ENCODE measurements at regions not wholly inside any gene's neighbourhood (a gene's known extent, or its start where the extent isn't known, plus 50 kb on each side); places are given as distances from the start of the nearest gene placed in this dataset.
"Not testable (repeated sequence)": the region's sequence is repeated elsewhere in the genome, so short reads cannot be mapped to it uniquely, and the experiment has no call there.

DNA sequence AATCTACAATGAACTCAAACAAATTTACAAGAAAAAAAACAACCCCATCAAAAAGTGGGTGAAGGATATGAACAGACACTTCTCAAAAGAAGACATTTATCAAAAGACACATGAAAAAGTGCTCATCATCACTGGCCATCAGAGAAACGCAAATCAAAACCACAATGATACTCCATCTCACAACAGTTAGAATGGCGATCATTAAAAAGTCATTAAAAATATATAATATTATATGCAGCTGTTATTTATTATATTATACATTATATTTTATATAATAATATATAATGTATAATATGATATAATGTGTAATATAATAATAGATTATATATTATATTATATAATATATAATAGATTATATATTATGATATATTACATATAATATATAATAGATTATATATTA, 1194.1 kb upstream of the SLC39A10 start:
- DNase-seq, result not testable (repeated sequence)

DNA sequence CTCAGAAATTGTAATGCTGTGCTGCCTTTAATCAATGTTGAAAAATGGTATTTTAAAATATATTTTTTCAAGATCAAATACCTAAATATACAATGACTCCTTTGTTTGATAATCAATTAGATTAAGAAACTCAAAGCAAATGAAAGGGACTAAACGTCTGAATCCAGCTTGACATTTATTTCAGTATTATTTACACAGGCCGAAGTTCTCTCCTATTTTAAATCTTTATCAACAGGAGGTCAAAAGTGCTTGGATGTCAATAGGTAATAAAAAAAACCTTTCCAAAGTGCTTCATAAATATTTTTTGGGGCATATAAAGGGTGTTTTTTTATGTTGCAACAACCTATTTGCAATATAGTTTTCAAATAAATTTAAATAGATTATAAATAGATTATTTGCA, 1201.7 kb upstream of the SLC39A10 start:
- DNase-seq, result no peak

DNA sequence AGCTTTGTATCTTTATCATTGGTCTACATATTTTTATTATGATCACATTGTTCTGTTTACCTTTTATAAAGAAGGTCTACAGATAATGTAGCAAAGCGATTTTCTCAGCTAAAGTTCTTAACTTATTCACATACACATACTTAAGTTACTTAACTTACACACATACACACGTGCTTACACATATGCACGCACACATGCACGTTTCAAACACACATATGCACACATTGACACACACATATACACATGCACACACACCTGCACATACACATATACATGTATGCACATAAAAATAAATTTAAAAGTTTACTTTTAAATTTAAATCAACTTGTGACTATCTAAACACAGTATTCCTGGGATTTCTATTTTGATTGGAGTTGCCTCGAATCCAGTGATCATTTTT, 1204.5 kb upstream of the SLC39A10 start:
- DNase-seq, result no peak

DNA sequence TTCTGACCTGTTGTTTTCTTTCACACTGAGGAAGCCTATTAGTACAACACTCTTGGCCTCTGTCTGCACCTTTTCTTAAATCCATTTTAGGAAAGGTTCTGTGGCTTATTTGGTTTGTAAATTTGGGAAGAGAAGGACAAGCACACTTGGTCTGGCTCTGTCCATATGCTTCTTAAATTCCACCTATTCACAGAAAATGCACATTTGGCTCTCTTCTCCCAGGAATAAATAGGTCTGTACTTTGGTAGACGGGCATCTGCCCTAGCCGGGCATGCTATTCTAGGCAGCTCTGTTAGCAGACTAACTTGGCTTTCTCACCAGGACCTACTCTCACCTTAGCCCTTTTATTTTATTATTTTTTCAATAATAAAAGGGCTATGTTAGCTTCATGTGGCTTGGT, 1211.8 kb upstream of the SLC39A10 start:
- no peak for DNase-seq

DNA sequence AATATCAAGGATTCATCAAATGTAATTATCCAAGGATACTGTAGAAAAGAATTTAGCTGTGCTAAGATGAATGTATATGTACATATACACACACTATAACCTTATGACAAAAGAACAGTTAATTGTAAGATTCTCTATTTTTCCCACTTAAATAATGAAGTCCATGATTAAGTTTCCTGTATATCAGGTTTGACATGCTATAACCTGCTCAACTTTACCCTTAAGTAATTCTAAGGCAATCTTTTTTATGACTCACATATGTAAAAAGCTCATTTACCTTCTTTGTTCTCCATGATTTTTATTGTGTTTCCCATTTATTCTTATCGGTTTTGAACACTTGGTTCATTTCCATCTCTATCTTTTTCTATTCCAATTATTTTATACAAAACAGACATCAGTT, 1213.1 kb upstream of the SLC39A10 start:
- no peak for DNase-seq

DNA sequence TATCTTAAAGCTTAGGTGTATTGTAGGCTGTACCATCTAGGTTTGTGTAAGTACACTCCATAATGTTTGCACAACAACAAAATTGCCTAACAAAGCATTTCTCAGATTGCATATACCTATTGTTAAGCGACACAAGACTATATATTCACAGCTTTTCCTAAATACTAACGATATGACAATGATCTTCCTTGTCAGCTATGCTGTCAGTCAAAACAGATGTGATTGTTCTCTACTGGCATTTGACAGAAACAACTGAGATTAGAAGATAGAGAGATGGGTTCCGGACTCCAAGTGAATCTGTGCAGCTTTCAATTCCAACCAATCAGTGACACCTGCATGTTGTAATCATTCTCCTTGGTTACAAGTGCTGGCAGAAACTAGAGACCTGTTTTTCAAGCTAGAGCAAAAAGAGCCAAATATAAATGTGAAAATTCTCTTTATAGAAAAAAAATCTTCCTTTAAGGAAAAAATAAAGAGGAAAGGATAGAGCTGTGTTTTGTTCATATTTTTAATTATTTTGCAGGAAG, 1232.3 kb upstream of the SLC39A10 start:
- DNase-seq, result no peak

DNA sequence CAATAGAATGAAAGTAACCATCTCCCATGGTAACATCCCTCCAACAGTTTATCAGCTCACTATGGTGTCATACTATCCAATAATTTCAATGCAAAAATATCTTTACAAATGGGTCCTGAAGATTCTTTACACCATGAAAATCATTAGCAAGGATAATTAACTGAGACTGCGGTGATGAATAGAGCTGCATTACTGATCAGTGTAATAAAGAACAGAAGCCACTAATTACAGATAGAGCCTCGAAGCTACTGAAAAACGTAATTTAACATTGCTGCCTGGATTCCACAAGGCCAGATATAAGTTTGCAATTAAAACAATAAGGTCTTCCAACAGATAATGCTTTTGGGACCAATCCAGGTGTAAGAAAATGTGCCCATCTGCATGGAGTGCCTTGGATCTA, 1245.8 kb upstream of the SLC39A10 start:
- DNase-seq, result no peak

DNA sequence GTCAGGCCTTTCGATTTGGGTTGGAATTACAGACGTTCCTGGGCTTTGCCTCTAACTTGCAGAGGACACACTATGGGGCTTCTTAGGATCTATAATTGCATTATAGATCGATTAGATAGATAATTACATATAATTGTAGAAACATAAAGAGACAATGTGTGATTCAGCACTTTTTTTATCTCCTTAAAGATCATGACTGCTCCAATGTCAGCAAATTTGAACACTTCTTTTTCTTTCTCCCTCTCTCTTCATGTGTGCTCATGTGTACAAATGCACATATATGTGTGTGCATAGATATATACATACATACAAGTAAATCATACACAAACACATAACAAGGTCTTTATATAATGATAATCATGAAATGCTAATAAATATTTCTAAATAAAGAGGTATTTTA, 1261.2 kb upstream of the SLC39A10 start:
- DNase-seq, result no peak

DNA sequence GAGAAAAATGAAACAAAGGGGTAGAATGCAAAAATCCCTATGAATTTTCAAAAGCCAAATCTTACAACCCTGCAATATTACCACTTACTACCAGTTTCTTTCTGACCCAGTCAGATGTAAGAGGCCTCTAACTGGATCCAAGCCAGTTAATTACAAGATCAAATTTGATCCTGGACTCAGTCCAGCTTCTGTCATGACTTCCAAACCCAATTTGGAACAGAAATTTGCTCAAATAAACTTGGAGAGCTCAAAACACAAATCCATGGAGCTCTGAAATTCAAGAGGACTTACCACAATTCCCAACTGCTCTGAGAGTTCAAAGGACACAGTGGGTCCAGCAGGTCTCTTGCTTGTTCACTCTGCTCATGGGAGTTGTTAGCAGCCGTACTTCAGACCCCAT, 1271.7 kb upstream of the SLC39A10 start:
- DNase-seq, result no peak

DNA sequence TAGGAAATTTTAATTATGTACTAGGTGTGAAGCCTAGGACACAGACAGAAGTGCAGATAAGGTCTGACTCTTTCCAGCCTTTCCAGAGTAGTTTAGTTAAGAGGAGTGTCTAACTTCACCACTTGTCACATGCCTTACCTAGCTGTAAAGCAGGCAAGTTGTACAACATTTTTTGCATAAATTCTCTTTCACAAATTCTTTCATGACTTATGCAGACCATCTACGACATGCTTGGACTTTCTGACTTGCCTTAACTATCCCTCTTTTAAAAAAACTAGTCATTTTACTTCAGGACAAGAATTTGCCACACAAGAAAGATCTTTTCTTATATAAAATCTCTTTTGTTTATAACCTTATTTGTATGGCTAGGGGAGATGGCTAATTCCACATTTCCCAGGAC, 1273.6 kb upstream of the SLC39A10 start:
- no peak for DNase-seq

DNA sequence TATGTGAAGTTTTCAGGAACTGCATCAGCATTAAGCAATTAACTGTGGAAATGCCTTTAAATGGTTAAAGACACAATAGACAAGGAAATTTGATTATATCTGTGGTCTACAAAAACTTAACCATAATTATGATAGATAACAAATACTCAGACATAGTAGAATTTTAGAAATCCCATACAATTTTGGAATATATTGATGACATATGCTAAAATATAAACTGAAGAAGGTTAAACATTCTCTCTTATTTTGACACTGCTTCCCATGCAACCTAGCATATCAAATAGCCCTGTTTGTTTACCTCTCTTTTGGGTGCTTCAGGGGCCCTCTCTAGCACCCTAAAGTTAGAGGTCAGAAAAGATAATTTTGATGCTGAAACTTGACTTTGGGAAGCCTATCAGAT, 1274.8 kb upstream of the SLC39A10 start:
- no peak for DNase-seq

DNA sequence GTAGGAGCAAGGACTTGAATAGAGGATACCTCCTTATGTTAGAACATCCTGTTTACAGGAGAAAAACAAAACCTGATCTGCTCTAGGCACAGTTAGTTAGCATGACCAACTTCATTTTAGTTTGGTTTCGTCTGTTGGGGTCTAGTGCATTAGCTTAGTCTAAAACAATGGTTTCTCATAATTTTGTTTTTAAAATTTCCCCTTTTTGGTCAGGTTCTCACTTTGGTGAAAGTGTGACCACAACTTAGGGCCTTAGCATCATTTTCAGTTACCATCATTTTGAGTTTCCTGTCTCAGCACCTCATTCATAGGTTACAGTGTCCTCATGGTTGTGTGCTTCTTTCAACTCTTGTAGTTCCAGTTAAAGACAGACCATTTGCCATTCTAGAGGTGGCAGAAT, 1277.0 kb upstream of the SLC39A10 start:
- DNase-seq, result no peak

DNA sequence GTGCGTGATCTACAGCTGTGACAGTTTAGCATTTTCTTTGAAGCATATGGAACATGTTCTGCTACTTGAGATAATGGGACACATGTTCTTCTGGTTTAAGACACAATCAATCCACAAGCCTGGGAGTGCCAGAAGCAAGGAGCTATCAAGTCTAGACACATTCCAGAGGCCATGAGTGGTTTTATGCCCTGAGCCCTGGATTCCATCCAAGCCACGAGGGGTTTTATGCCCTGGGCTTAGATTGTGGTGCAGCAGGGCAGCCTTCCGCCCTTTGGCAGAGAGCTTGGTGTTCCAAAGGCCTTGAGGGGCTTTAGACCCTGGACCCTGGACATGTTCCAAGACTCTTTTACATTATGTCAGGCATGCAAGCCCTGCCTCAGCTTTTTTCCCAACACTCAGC, 1289.6 kb upstream of the SLC39A10 start:
- not testable (repeated sequence) for DNase-seq

DNA sequence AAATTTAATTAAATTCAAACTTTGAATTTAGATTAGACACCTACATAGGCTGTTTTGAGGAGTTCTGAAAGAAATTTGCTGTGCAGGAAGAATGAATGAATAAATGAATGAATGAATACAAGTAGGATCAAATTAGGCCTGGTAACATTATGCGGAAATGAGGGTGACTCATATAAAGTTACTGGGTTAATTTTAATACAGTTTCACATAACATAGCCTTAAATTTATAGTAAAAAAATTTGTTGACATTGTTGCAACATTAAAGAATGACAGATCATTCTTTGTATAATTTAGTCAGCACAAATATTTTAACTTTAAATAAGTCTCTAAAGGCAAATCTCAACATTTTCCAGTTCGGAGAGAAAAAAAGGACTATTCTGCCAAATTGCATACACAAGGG, 1293.1 kb upstream of the SLC39A10 start:
- DNase-seq, result no peak

DNA sequence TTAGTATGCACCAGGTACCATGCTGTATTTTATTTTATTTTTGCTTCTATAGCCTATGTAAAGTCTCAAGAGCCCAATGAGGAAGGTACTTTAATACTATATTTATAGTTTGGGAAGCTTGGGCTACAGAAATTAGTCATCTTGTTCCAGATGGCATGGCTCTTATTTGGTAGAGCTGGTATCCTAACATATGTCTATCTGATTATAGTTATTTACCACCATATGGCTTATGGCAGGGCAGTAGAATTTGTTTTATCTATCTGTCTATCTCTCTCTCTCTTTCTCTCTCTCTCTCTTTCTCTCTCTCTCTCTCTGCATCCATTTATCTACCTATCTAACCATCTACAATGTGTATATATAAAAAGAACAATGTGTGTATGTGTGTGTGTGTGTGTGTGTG, 1293.7 kb upstream of the SLC39A10 start:
- no peak for DNase-seq

DNA sequence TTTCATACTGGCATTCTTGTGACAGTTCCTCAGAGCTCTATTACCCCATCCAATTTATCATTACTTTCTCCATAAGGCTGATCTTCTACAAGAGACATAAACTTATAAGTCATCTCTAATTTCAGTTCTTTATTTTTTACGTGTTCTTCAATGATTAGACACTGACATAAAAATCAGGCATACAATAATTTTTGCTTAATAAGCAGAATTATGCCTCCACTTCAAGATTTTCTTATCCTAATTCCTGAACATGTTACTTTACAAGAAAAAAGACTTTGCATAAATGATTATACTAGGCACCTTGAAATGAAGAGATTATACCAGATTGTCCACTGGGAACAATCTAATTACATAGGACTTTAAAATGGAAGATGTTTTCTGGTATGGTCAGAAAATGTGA, 1304.5 kb upstream of the SLC39A10 start:
- DNase-seq, result no peak

DNA sequence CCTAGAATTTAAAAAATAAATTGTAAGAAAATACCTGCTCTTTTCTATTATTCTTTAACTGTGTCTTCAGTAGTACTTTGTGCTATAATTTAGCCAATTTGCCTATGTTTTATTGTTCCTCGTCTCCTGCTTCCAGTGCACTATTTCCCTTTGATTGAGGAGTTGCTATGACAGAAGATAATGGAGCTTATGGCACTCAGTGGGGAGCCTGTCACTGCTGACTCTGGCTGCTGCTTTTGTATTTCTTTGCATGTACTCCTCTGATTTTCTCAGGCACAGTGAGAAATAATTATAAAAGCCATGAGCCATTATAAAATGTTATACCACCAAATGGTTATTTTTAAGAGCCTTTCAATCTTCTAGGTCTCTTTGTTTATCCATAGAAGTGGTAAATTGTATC, 1310.8 kb upstream of the SLC39A10 start:
- DNase-seq, result no peak

DNA sequence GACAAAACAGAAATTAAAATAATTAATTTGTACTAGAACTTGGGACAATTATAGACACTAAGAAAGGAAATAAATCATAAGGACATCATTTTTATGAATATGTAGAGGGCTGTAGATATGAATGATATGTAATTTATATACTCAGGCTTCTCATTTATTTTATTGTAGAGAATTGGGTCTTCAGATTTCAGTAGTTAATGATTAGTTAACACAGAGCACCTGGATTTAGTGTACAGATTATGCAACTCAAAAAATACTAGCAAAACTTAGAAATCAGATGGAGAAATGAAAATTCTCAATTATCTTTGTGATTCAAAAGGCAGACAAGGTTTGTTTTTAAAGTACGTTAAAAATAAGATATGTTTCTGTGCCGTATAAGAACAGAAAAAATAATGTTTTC, 1311.7 kb upstream of the SLC39A10 start:
- DNase-seq, result no peak

DNA sequence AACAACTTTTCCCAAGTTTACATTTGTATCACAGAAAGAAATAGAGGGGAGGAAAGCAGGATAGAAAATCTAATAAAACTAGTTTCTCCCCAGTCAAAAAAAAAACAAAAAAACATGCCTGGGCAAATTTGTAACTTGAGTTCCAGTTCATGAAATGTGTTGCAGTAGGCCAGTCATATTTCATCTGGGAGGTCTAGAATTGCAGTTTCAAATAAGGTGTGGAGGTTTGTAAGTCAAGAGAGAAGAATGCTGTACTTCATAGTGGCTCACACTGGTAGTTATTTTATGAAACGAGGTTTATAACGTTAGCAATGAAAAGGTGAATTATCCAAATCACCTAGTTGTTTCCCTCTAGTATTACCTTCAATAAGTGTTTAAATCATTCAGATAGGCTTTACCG, 1313.9 kb upstream of the SLC39A10 start:
- DNase-seq, result no peak

DNA sequence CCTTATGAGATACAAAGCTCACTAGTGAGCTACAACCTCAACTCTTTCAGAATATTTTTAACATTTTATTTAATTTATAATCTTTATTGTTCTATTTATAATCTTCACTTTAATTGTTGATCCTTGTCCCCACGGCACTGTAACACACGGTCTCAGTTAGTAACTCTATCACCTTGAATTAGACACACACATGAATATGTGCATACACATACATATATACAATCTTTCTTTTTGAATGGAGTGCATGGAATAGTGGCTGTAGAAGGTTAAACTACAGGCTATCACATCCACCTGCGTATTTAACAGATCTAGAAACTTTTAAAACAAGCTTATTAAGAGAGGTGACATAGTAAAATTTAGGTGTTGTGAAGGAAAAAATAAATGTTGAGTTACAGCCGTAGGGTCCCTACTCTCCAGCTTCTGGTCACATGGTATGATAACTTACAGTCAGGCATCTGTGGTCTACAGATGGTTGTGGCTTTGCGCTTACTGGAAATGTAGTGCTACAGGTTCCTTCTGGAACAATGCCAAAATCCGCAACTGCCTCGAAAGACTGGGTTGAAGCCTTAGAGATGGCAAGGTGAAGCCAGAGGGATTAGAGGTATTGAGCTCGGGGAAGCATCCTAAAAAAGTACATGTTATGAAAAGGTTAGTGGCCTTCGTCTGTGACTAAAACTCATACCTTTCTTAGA, 1324.1 kb upstream of the SLC39A10 start:
- DNase-seq, result no peak

DNA sequence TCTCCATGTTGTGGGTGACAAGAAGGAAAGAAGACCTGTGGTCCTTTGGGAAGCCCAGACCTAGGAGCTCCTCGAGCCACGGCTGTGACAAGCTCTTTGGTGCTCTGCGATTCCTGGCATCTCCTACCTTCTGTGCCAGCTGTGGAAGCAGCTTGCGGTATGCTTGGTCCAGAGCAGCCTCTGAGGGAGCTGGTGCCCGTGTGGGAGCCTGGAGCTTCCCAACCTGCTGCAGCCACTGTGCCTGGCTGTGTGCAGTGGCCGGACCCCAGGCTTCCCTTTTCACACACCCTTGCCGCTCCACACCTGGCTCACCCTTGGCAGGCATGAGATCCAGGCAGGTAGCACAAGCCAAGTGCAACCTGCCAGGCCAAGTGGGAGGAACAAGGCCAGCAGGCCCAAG, 1328.6 kb upstream of the SLC39A10 start:
- DNase-seq, result no peak

DNA sequence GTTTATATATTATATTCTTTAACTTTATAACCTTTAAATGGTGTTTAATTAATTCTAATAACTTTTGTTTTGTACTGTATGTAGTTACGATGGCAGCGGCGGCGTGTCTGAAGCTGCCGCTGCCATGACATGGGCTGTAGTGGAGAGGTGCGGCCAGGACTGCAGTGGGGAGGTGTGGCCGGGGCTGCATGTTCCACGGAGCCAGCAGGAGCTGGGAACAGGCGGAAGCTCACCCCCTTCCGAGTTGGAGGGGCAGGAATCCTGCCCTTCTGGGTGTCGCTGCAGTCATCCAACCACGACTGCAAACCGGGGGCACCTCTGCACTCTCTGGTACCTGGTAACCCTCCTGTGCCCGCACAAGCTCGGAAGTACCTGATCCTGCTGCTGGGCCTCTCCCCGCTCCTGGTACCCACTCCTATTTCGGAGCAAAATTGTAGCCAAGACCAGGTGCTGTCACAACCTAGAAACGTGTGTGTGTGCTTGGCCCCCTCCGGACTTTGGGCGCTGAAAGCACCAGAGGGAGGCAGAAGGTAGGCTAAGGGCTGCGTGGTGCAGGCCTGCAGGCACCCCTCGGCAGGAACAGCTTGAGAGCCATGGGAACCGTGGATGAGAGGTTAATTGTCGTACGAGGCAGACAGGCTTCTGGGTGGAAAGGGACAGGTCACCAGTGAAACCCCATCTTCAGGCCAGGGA, 1329.7 kb upstream of the SLC39A10 start:
- no peak for DNase-seq

DNA sequence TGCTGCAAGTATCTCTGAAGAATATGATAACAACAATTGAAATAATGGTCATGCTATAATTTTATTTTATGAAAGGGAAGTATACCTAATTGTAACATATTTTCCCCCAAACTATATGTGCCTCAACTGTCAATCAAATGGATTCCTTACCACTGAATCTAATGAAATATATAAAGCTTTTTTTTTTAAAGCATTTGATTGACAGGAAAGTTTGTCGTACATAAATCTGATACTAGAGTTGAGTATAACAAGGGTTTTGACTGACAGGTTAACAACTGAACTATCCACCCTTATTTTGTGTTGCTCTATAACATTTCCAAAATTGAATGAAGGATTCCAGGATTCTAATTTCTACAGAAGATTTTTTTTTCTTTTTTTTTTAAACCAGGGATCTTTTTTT, 1333.3 kb upstream of the SLC39A10 start:
- DNase-seq, result no peak

DNA sequence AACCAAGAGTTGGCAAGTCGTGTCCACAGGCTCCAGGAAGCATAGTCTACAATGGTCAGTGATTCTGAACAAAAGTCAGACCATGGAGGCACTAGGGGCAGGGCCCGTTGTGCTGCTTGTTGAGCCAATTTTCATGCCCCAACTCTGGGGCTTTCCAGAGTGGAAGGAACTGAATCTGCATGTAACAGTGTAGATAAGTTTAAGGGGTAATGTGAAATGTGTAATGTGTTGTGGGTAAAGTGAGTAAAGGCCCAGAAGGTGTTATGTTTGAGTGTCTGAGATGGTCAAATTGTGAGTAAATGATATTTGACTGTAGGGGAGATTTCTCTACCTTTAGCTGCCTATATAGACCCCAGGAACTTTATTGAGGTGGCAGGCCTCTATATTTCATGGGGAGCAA, 1336.5 kb upstream of the SLC39A10 start:
- DNase-seq, result no peak
